H4 (cell line): ENCODE measurements at regions not wholly inside any gene's neighbourhood (a gene's known extent, or its start where the extent isn't known, plus 50 kb on each side); places are given as distances from the start of the nearest gene placed in this dataset.
"Not testable (repeated sequence)": the region's sequence is repeated elsewhere in the genome, so short reads cannot be mapped to it uniquely, and the experiment has no call there.

ENCODE experiments used
- DNase-seq: peaks from one replicate; pipeline ENCODE4 v3.0.0-alpha.2; 2015; ENCODE audit warnings: low spot score

DNA sequence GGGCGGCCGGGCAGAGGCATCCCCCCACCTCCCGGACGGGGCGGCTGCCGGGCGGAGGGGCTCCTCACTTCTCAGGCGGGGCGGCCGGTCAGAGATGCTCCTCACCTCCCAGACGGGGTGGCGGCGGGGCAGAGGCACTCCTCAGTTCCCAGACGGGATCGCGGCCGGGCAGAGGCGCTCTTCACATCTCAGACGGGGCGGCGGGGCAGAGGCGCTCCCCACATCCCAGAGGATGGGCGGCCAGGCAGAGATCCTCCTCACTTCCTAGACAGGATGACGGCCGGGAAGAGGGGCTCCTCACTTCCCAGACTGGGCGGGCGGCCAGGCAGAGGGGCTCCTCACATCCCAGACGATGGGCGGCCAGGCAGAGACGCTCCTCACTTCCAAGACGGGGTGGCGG is 463.2 kb downstream of the SQOR start:
- DNase-seq = not testable (repeated sequence)

DNA sequence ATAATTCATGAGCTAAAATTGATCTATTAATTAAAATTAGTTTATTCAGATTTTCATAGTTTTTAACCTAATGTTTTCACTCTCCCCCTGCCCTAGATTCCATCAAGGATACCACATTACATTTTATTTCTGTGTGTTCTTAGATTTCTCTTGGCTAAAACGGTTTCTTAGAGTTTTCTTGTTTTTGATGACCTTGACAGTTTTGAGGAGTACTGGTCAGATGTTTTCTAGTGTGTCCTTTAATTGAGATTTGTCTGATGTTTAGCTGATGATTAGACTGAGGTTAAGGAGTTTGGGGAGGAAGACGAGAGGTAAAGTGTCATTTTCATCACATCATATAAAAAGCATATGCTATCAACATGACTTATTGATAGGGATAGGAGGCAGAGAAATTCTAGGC is 475.9 kb downstream of the SQOR start:
- DNase-seq = no peak

DNA sequence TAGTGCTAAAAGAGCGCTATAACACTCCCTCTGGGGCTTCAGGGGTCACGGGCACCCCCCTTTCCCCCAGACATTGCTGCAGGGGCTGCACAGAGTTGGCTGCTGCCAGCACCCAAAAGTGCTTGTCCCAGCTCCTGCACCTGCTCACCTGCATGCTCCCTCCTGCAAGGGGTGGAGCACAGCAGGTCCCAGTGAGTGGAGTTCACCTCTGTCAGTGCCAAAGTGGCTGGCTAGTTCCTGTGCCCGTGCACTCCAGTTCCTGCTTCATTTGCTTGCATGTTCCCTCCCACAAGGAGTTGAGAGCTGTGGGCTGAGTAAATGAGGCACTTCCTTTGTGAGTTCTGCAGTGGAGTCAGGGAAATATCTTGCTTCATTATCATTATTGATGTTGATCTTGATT is 476.9 kb downstream of the SQOR start:
- no peak for DNase-seq

GRCh38 chr15:46117071-46117470 is 482.2 kb downstream of the SQOR start:
- DNase-seq = no peak

GRCh38 chr15:46120713-46121112 is 485.9 kb downstream of the SQOR start:
- no peak for DNase-seq

GRCh38 chr15:46121441-46121840 is 486.6 kb downstream of the SQOR start:
- no peak for DNase-seq

DNA sequence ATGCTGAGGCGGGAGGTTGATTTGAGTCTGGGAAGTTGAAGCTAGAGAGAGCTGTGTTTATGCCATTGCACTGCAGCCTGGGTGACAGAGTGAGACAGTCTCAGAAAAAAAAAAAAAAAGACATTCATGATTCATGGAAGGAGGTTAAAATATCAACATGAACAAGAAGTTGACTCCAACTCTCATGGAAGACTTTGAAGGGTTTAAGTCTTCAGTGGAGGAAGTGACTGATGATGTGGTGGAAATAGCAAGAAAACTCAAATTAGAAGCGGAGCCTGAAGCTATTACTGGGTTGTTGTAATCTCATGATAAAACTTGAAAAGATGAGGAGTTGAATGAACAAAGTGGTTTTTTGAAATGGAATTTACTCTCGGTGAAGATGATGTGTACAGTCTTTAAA is 491.8 kb downstream of the SQOR start:
- peak; percentile 21 for DNase-seq

DNA sequence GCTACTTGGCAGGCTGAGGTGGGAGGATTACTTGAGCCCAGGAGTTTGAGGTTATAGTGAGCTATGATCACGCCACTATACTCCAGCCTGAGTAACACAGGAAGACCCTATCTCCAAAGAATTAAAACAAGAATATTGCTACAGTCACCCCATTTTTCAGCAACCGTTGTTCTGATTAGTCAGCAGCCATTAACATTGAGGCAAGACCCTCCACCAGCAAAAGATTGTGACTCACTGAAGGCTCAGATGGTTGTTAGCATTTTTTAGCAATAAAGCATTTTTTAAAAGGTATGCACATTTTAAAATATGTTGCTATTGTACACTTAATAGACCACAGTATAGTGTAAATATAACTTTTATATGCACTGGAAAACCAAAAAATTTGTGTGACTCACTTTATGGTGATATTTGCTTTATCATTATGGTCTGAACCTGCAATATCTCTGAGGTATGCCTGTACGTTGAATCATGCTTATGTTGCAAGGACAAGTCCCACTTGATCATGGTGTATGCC is 492.6 kb downstream of the SQOR start:
- peak; percentile 34 for DNase-seq

DNA sequence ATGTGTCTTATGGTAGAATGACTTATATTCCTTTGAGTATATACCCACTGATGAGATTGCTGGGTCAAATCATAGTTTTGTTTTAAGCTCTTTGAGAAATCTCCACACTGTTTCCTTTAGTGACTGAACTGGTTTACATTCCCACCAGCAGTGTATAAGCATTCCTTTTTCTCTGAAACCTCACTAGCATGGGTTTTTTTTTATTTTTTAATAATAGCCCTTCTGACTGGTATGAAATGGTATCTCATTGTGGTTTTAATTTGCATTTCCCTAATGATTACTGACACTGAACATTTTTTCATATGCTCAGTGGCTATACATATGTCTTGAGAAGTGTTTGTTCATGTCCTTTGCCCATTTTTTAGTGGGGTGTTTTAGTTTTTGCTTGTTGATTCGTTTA is 494.3 kb downstream of the SQOR start:
- no peak for DNase-seq

DNA sequence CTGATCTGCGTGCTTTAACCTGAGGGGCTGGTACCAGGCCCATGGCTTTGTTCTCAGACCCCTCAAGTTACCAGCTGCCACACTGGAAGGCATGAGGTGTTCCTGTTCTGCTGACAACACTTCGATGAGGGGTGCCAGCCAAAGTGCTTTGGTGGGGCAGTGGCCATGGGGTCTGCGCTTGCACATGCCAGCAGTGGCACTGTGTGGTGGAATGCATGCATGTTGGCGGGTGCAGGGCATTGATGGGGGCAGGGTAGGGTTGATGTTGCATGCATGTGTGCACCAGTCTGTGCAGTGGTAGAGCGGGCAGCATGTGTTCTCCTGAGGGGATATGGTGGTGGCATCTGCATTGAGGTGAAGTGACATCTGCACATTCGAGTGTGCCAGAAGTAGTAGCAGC is 497.0 kb downstream of the SQOR start:
- no peak for DNase-seq

DNA sequence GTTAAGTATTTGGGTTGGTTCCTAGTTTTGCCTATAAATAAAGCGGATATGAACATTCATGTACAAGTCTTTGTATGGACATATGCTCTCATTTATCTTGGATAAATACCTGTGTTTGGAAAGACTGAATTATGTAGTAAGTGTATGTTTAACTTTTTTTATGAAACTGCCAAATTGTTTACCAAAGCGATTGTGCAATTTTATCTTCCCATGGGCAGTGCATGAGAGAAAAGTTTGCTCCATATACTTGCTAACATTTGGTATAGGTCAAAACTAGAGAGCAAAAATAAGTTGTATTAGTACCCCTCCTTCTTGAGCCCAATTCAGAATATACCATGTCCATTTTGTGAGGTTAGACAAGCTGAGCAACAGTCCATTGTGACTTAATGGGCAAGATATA is 502.6 kb downstream of the SQOR start:
- DNase-seq = no peak

DNA sequence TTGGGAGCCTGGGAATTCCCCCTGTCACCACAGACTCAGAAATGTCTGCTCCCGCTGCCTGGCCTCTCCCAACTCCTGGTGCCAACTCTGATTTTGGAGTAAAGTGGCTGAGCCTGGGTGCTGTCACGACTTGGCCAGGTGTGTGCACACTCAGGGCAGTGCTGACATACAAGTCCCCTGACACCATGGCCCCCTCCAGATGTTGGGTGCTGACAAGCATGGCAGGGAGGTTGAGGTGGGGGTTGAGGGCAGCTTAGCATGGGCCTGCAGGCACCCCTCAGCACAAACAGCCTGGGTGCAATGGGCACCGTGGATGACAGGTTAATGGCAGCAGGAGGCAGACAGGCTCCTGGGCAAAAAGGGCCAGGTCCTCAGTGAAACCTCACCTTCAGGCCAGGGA is 511.2 kb downstream of the SQOR start:
- no peak for DNase-seq

- no peak for DNase-seq
Measured at GRCh38 chr15:46146915-46147314, 512.1 kb downstream of the SQOR start.

DNA sequence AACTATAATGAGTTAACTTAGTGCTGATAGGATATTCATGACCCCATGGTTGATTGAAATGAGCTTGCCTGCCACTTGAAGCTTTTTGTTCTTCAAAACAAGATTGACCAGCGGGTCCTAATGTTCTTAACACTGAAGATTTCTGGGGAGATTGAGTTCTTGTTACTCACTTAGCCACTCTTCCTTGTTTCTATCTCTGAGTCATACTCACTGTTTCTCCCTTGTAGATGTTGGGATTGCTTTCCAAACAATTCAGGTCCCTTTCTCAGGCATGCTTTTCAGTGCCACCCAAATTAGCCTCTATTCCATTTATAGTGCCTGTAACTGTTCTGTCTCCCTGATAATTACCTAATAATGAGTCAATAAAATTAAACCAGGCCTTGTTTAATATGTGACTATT is 517.0 kb downstream of the SQOR start:
- DNase-seq = no peak

GRCh38 chr15:46166750-46167149 is 531.9 kb downstream of the SQOR start:
- no peak for DNase-seq

DNA sequence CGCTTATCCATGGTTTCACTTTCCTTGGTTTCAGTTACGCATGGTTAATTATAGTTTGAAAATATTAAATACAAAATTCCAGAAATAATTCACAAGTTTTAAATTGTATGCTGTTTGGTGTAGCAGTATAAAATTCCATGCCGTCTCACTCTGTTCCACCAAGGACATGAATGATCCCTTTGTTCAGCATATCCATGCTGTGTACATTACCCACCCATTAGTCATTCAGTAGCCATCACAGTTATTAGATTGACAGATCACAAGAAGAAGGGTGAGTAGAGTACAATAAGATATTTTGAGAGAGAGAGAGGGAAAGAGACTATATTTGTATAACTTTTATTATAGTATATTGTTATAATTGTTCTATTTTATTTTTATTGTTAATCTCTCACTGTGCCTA is 535.5 kb downstream of the SQOR start:
- no peak for DNase-seq

DNA sequence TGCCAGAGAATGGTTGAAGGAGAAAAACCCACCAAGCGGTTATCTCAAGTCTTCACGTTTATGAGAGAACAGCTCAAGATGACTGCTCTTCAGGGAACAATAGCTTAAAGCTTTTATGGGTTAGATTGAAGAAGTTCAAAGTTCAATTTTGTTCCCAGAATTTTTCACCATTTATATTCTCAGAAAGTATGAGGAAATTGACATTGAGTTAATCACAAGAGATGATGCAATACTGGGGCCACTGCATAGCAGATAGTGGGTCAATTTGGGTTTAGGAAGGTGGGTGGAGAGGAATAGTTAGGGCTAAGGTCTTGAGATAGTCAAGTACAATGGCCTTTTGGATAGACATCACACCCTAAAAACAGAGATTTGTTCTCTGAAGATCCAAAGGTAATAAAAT is 539.3 kb downstream of the SQOR start:
- DNase-seq = no peak

DNA sequence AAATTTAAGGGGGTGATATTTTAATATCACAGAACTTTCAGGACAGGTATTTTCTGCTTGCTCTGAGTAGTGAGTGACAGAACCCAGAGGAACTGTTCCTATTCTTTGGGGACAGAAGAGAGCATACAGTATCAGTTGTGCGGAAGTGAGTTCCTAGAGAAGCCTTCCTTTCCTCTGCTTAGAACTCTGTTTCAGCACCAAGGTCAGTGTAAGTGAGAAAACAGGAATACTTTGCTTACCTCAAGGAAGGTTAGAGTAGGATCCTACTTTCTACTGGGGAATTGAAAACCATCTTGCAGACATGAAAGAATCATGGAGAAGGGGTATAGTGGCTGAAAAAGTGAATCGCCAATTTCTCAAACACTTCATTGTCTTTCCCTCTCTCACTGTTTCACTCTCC is 542.4 kb downstream of the SQOR start:
- no peak for DNase-seq

GRCh38 chr15:46178138-46178537 is 543.3 kb downstream of the SQOR start:
- DNase-seq = no peak

DNA sequence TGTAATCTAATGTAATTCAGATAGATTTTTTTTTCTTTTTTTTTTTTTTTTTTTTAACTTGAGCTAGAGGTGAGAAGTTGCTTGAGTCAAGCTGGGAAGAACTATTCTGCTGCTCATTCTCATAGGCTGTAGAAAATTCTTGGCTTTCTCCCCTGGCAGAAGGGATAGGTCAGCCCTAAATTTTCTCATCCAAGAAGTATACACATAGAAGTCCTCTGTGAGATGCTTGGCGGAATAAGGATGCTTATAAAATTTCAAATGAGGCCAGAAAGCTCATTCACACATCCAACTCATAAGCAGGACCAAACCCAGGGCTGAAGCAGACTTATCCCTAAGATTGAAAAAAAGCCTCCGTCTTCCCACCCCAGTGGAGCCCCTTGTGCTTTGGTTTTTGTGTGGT is 572.5 kb downstream of the SQOR start:
- no peak for DNase-seq

DNA sequence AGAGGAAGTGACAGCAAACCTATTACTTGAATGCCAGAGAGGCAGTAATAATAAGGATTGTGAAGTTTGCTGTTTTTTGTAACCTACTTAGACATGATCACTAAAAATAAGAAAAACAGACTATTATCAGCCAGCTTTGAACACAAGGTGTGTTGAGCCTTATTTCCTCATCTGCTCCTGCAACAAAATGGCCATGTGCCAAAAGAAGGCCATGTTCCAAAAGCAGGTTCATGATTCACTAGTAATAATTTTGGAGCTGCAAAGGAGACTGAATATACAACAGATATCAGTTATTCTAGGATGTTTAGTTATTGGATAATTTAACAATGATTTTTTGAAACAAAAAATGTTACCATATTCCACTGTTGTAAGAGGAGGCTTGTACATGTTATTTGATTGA is 578.7 kb downstream of the SQOR start:
- DNase-seq = no peak

DNA sequence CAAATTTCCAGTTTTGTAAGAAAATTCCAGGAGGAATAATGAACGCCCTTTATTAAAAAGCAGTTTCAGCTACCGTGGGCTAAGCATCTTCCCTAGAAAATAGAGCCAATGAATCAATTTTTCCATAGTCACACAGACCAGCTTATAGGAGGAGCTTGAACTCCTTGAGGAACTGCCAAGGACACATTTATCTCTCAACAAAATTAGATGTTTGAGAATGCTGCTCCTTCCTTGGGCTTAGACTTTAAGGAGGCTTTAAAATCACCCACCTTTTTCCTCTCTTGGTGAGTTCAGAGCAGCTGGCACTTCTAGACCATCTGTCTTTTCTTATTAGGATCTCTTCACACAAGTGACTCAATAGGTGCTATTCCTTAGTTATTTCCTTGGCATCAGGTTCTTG is 588.0 kb downstream of the SQOR start:
- no peak for DNase-seq

DNA sequence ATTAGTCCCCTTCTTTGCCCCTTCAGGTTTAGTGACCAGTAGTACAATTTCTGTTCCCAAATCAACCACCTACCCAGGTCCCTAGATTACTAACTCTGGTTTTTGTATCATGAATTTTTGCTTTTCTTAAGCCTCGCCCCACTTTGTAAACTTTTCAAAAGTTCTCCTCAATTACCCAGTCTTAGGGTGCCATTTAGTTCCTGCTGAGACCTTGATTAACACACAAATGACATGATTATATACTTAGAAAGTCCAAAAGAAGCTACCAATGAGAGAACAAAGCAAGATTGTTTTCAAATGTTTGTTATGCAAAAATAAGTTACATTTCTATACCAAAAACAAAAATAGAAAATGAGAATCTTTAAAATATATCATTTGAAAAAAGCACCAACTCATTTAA is 594.4 kb downstream of the SQOR start:
- DNase-seq = no peak

- no peak for DNase-seq
Measured at GRCh38 chr15:46231786-46232185, 597.0 kb downstream of the SQOR start.

- no peak for DNase-seq
Measured at GRCh38 chr15:46232471-46232870, 597.6 kb downstream of the SQOR start.
